SK-N-SH (cell line): ENCODE measurements at regions not wholly inside any gene's neighbourhood (a gene's known extent, or its start where the extent isn't known, plus 50 kb on each side); places are given as distances from the start of the nearest gene placed in this dataset.

Source experiments
- CTCF ChIA-PET: fragments of 300-600, 350-600 bp; formaldehyde crosslinking; extraction: SDS; loops from one replicate; lab custom pipeline; 2021; lab: Yijun Ruan, JAX
- POLR2A ChIA-PET: fragments of 350-600 bp; sonication (Branson Sonifier 250); formaldehyde crosslinking; extraction: SDS; loops from one replicate; lab custom pipeline; 2020; ENCODE audit warnings: antibody characterized with exemption, inconsistent platforms; lab: Yijun Ruan, JAX
- DNase-seq: peaks from one replicate; pipeline ENCODE4 v3.0.0; 2012
- H2AFZ ChIP-seq: fragments of 200-600 bp; sonication (generic); 2 replicates; pipeline ENCODE4 v1.8.1; 2016; ENCODE audit warnings: antibody characterized with exemption, mild to moderate bottlenecking, low read depth
- H3F3A ChIP-seq: fragments of 200-600 bp; sonication (generic); replicated peaks from 2 replicates; pipeline ENCODE3; 2016; ENCODE audit warnings: antibody characterized with exemption, mild to moderate bottlenecking; ENCODE audit not compliant: insufficient read depth
- H3K27ac ChIP-seq, 2 experiments: fragments of 200-500 bp in 1 of 2; fragments of 200-600 bp in 1 of 2; sonication (Bioruptor generic) in 1 of 2; sonication (generic), shearing (Covaris generic) in 1 of 2; 2 replicates each; pipeline versions ENCODE4 v1.5.1 to v1.6.1; 2014 to 2016; ENCODE audit warnings: low read depth in 2 of 2, inconsistent platforms in 1 of 2, low read length in 1 of 2, mild to moderate bottlenecking in 1 of 2, mixed read lengths in 1 of 2
- H3K27me3 ChIP-seq: fragments of 200-600 bp; sonication (generic), shearing (Covaris generic); 2 replicates; pipeline ENCODE4 v1.6.1; 2016; ENCODE audit warnings: mixed run types; ENCODE audit not compliant: insufficient read depth
- H3K36me3 ChIP-seq, 2 experiments: fragments of 200-500 bp in 1 of 2; fragments of 200-600 bp in 1 of 2; sonication (Bioruptor generic) in 1 of 2; sonication (generic) in 1 of 2; replicated peaks in 1 of 2; 2 replicates each; pipeline versions ENCODE3 to v1.5.1; 2014 to 2016; ENCODE audit warnings: low read length in 1 of 2, mild to moderate bottlenecking in 1 of 2; ENCODE audit not compliant: insufficient read depth in 2 of 2, control insufficient read depth in 1 of 2
- H3K4me1 ChIP-seq, 2 experiments: fragments of 200-500 bp in 1 of 2; fragments of 200-600 bp in 1 of 2; sonication (Bioruptor generic) in 1 of 2; sonication (generic), shearing (Covaris generic) in 1 of 2; 2 replicates each; pipeline versions ENCODE4 v1.5.1 to v1.6.1; 2014 to 2016; ENCODE audit warnings: low read depth in 1 of 2, low read length in 1 of 2, mixed run types in 1 of 2; ENCODE audit not compliant: insufficient read depth in 2 of 2, control insufficient read depth in 1 of 2
- H3K4me2 ChIP-seq: fragments of 200-600 bp; sonication (generic), shearing (Covaris generic); 2 replicates; pipeline ENCODE4 v1.6.1; 2017; ENCODE audit warnings: mixed run types
- H3K4me3 ChIP-seq, 2 experiments: fragments of 200-500 bp in 1 of 2; fragments of 200-600 bp in 1 of 2; sonication (Bioruptor generic) in 1 of 2; sonication (generic), shearing (Covaris generic) in 1 of 2; 2 replicates each; pipeline versions ENCODE4 v1.5.1 to v1.8.1; 2014 to 2016; ENCODE audit warnings: low read depth in 2 of 2, inconsistent platforms in 1 of 2, low read length in 1 of 2, mild to moderate bottlenecking in 1 of 2, mixed read lengths in 1 of 2, moderate library complexity in 1 of 2
- H3K79me2 ChIP-seq: fragments of 200-600 bp; sonication (generic); 2 replicates; pipeline ENCODE4 v1.8.1; 2017; ENCODE audit warnings: mild to moderate bottlenecking; ENCODE audit not compliant: insufficient read depth
- H3K9ac ChIP-seq: fragments of 200-600 bp; sonication (generic); 2 replicates; pipeline ENCODE4 v1.6.1; 2017; ENCODE audit warnings: mixed run types
- H3K9me2 ChIP-seq: fragments of 200-600 bp; sonication (generic); 2 replicates; pipeline ENCODE4 v1.6.1; 2017; ENCODE audit warnings: mixed run types
- H3K9me3 ChIP-seq: fragments of 200-600 bp; sonication (generic); 2 replicates; pipeline ENCODE4 v1.6.1; 2017; ENCODE audit warnings: mixed run types, mild to moderate bottlenecking, moderate library complexity
- H4K20me1 ChIP-seq: fragments of 200-600 bp; sonication (generic); 2 replicates; pipeline ENCODE4 v1.6.1; 2017; ENCODE audit warnings: mild to moderate bottlenecking, mixed run types; ENCODE audit not compliant: insufficient read depth
- CHD2 ChIP-seq: fragments of 150-350 bp; IDR thresholded peaks from 2 replicates; pipeline ENCODE4 v1.6.1; 2018; ENCODE audit warnings: low read length; ENCODE audit not compliant: partially characterized antibody
- CTCF ChIP-seq: fragments of 200-600 bp; sonication (generic); IDR thresholded peaks from 2 replicates; pipeline ENCODE4 v1.6.1; 2017; ENCODE audit warnings: antibody characterized with exemption, mild to moderate bottlenecking, moderate library complexity
- EZH2phosphoT487 ChIP-seq: fragments of 200-600 bp; sonication (generic); IDR thresholded peaks from 2 replicates; pipeline ENCODE4 v1.6.1; 2017; ENCODE audit warnings: low read depth, mixed run types, mild to moderate bottlenecking, antibody characterized with exemption, moderate library complexity, borderline replicate concordance
- FOXJ3 ChIP-seq: sonication (generic); formaldehyde crosslinking; IDR thresholded peaks from 2 replicates; pipeline ENCODE4 v1.5.1; 2020; ENCODE audit warnings: mild to moderate bottlenecking, missing genetic modification reagents
- FOXM1 ChIP-seq: IDR thresholded peaks from 2 replicates; pipeline ENCODE4 v1.4.0; 2012; ENCODE audit warnings: low read depth, mild to moderate bottlenecking
- GABPA ChIP-seq: IDR thresholded peaks from 2 replicates; pipeline ENCODE4 v1.4.0; 2012; ENCODE audit warnings: low read depth, mild to moderate bottlenecking
- GATA2 ChIP-seq: sonication (generic); formaldehyde crosslinking; IDR thresholded peaks from 2 replicates; pipeline ENCODE4 v1.5.0; 2020; ENCODE audit warnings: mild to moderate bottlenecking, missing genetic modification reagents
- JUND ChIP-seq: IDR thresholded peaks from 2 replicates; pipeline ENCODE4 v1.4.0; 2012
- MAX ChIP-seq: IDR thresholded peaks from 2 replicates; pipeline ENCODE4 v1.4.0; 2012; ENCODE audit warnings: low read depth
- NFIC ChIP-seq: IDR thresholded peaks from 2 replicates; pipeline ENCODE4 v1.4.0; 2012; ENCODE audit warnings: borderline replicate concordance
- RAD21 ChIP-seq: IDR thresholded peaks from 2 replicates; pipeline ENCODE4 v1.6.1; 2012; ENCODE audit warnings: mild to moderate bottlenecking, low read length
- REST ChIP-seq: IDR thresholded peaks from 2 replicates; pipeline ENCODE4 v1.6.1; 2012; ENCODE audit warnings: mild to moderate bottlenecking, low read depth, low read length, moderate library complexity
- TAF1 ChIP-seq: IDR thresholded peaks from 2 replicates; pipeline ENCODE4 v1.6.1; 2012; ENCODE audit warnings: low read depth, mild to moderate bottlenecking, low read length, moderate library complexity, borderline replicate concordance
- TCF12 ChIP-seq: IDR thresholded peaks from 2 replicates; pipeline ENCODE4 v1.4.0; 2012
- TEAD4 ChIP-seq: IDR thresholded peaks from 2 replicates; pipeline ENCODE4 v1.4.0; 2012; ENCODE audit warnings: mild to moderate bottlenecking, borderline replicate concordance; ENCODE audit not compliant: insufficient read depth
- USF1 ChIP-seq: IDR thresholded peaks from 2 replicates; pipeline ENCODE4 v1.4.0; 2012; ENCODE audit warnings: low read depth, borderline replicate concordance
- ZBTB33 ChIP-seq: IDR thresholded peaks from 2 replicates; pipeline ENCODE4 v1.4.0; 2012; ENCODE audit warnings: low read depth, borderline replicate concordance
- WGBS: methylation state at CpG from one replicate; pipeline ENCODE4 v1.1.6; 2017; ENCODE audit warnings: low lambda C conversion rate; 5-methylcytosine and 5-hydroxymethylcytosine counted together

GRCh38 chr5:138650196-138650595 lies 75.0 kb upstream of the HSPA9 start:
- Histone ChIP-seq H4K20me1 (no peaks in the 10 kb centered on the region), H3K9ac (no peak overlapping the region), H3F3A (no peaks in the 10 kb centered on the region), H3K4me2 (no peak overlapping the region), H3K36me3 (no peaks in the 10 kb centered on the region), H3K9me2 (no peaks in the 10 kb centered on the region), H3K4me3 (no peak overlapping the region), H2AFZ (no peak overlapping the region), H3K27me3 (no peaks in the 10 kb centered on the region), H3K79me2 (no peaks in the 10 kb centered on the region), H3K4me1 (peaks cover 0 to 27% of the 10 kb centered on the region in 2 experiments; a peak in 2 of 4 replicates), H3K27ac (no peak overlapping the region), H3K9me3 (no peaks in the 10 kb centered on the region)
- POLR2A ChIA-PET = no interaction called here
- WGBS = 88% methylated on average over 7 of the region's 7 CpGs
- no peak for TF ChIP-seq RAD21
- no peak for TF ChIP-seq FOXM1
- TF ChIP-seq ZBTB33 = no peak
- TF ChIP-seq EZH2phosphoT487 = no peak
- TF ChIP-seq NFIC = no peak
- no peak for TF ChIP-seq MAX
- no peak for TF ChIP-seq FOXJ3 (CRISPR knock-in tag)
- no peak for TF ChIP-seq REST
- DNase-seq = no peak
- CTCF ChIA-PET = interaction anchor here (0.9 to 5.8 kb wide), 6 partner anchors 9 to 612 kb away, joined by 3 to 29 read pairs (median 4); no protein-coding TSS in a partner anchor

GRCh38 chr5:138649775-138650174 lies 74.6 kb upstream of the HSPA9 start:
- WGBS = 55% methylated on average over 2 of the region's 3 CpGs
- H3K36me3 ChIP-seq = no peaks in the 10 kb centered on the region
- H3K27ac ChIP-seq = no peak overlapping the region
- no peak overlapping the region for H3K4me2 ChIP-seq
- ChIA-PET POLR2A (no interaction called here), CTCF (interaction anchor here (0.9 to 5.8 kb wide), 8 partner anchors 8 to 613 kb away, joined by 3 to 29 read pairs (median 5); no protein-coding TSS in a partner anchor)
- H3K9me3 ChIP-seq = no peaks in the 10 kb centered on the region
- H4K20me1 ChIP-seq = no peaks in the 10 kb centered on the region
- H3K27me3 ChIP-seq = no peaks in the 10 kb centered on the region
- DNase-seq = no peak
- TF ChIP-seq TAF1 = no peak
- no peak for TF ChIP-seq GABPA
- no peak for TF ChIP-seq FOXM1
- TF ChIP-seq EZH2phosphoT487 = no peak
- no peak for TF ChIP-seq CHD2
- no peak for TF ChIP-seq FOXJ3 (CRISPR knock-in tag)
- no peak for TF ChIP-seq JUND
- TF ChIP-seq GATA2 = no peak
- TF ChIP-seq CTCF = no peak
- TF ChIP-seq TEAD4 = no peak
- TF ChIP-seq USF1 = no peak
- no peak for TF ChIP-seq TCF12
- H3F3A ChIP-seq = no peaks in the 10 kb centered on the region
- H3K4me1 ChIP-seq = peaks cover 0 to 27% of the 10 kb centered on the region in 2 experiments; a peak in 2 of 4 replicates
- H2AFZ ChIP-seq = no peak overlapping the region
- H3K79me2 ChIP-seq = no peaks in the 10 kb centered on the region
- H3K4me3 ChIP-seq = no peak overlapping the region
- H3K9ac ChIP-seq = no peak overlapping the region
- no peaks in the 10 kb centered on the region for H3K9me2 ChIP-seq
